SK-N-SH treated with all-trans-retinoic acid at 6 μM for 48 hours (cell line): ENCODE measurements at regions not wholly inside any gene's neighbourhood (a gene's known extent, or its start where the extent isn't known, plus 50 kb on each side); places are given as distances from the start of the nearest gene placed in this dataset.

Source experiments
- ATAC-seq: fragments of 200-7000 bp; cut with Tn5 transposase; 3 replicates; pipeline ENCODE4 v1.9.1; 2020; ENCODE audit warnings: mild to moderate bottlenecking, moderate library complexity
- BACH2 ChIP-seq: fragments of 250-450 bp; sonication (Bioruptor Pico); IDR thresholded peaks from 2 replicates; pipeline ENCODE4 v1.9.0; 2021; ENCODE audit warnings: mild to moderate bottlenecking, borderline replicate concordance
- CSDC2 ChIP-seq: fragments of 250-450 bp; sonication (Bioruptor Pico); IDR thresholded peaks from 2 replicates; pipeline ENCODE4 v1.5.0; 2020; ENCODE audit warnings: mild to moderate bottlenecking, moderate library complexity
- CSRNP3 ChIP-seq: fragments of 250-450 bp; sonication (Bioruptor Pico); IDR thresholded peaks from 2 replicates; pipeline ENCODE4 v1.5.1; 2021; ENCODE audit warnings: mild to moderate bottlenecking, moderate library complexity
- ESRRG ChIP-seq: fragments of 250-450 bp; sonication (Bioruptor Pico); IDR thresholded peaks from 2 replicates; pipeline ENCODE4 v1.6.1; 2021; ENCODE audit warnings: mild to moderate bottlenecking
- GLIS3 ChIP-seq: fragments of 250-450 bp; sonication (Bioruptor Pico); IDR thresholded peaks from 2 replicates; pipeline ENCODE4 v1.5.0; 2020; ENCODE audit warnings: mild to moderate bottlenecking, moderate library complexity
- ISL1 ChIP-seq: fragments of 250-450 bp; sonication (Bioruptor Pico); IDR thresholded peaks from 2 replicates; pipeline ENCODE4 v2.1.2; 2022; ENCODE audit warnings: mild to moderate bottlenecking, moderate library complexity
- OSR1 ChIP-seq: fragments of 250-450 bp; sonication (Bioruptor Pico); IDR thresholded peaks from 2 replicates; pipeline ENCODE4 v1.8.0; 2022; ENCODE audit warnings: moderate library complexity, mild to moderate bottlenecking, inconsistent platforms
- POU6F1 ChIP-seq: fragments of 250-450 bp; sonication (Bioruptor Pico); IDR thresholded peaks from 2 replicates; pipeline ENCODE4 v1.8.0; 2021; ENCODE audit warnings: low read depth, mild to moderate bottlenecking, moderate library complexity, borderline replicate concordance
- PPARA ChIP-seq: fragments of 250-450 bp; sonication (Bioruptor Pico); IDR thresholded peaks from 2 replicates; pipeline ENCODE4 v1.5.0; 2020; ENCODE audit warnings: mild to moderate bottlenecking, borderline replicate concordance
- RARB ChIP-seq: fragments of 250-450 bp; sonication (Bioruptor Pico); IDR thresholded peaks from 2 replicates; pipeline ENCODE4 v1.8.0; 2021; ENCODE audit warnings: mild to moderate bottlenecking, moderate library complexity
- SNAI2 ChIP-seq: fragments of 250-450 bp; sonication (Bioruptor Pico); IDR thresholded peaks from 2 replicates; pipeline ENCODE4 v1.5.0; 2020; ENCODE audit warnings: mild to moderate bottlenecking, moderate library complexity
- TOX ChIP-seq: fragments of 250-450 bp; sonication (Bioruptor Pico); IDR thresholded peaks from 2 replicates; pipeline ENCODE4 v1.8.0; 2021; ENCODE audit warnings: mild to moderate bottlenecking, moderate library complexity, borderline replicate concordance
- TSHZ2 ChIP-seq: fragments of 250-450 bp; sonication (Bioruptor Pico); IDR thresholded peaks from 2 replicates; pipeline ENCODE4 v1.5.0; 2020; ENCODE audit warnings: mild to moderate bottlenecking, moderate library complexity
- ZC3H10 ChIP-seq: fragments of 250-450 bp; sonication (Bioruptor Pico); IDR thresholded peaks from 2 replicates; pipeline ENCODE4 v1.5.1; 2021; ENCODE audit warnings: mild to moderate bottlenecking, moderate library complexity
- ZFP30 ChIP-seq: fragments of 450-650 bp; formaldehyde crosslinking; IDR thresholded peaks from 2 replicates; pipeline ENCODE4 v1.5.0; 2022; ENCODE audit warnings: mild to moderate bottlenecking, moderate library complexity
- ZNF565 ChIP-seq: fragments of 450-650 bp; formaldehyde crosslinking; conservative IDR thresholded peaks from 2 replicates; pipeline ENCODE4 v1.5.0; 2020; ENCODE audit warnings: low read depth, mild to moderate bottlenecking, moderate library complexity
- ZNF70 ChIP-seq: fragments of 450-650 bp; formaldehyde crosslinking; IDR thresholded peaks from 2 replicates; pipeline ENCODE4 v1.5.0; 2020; ENCODE audit warnings: mild to moderate bottlenecking, moderate library complexity

GRCh38 chr7:156577645-156578577 is 62.7 kb upstream of the RNF32 start (continued):
- TF ChIP-seq BACH2 (CRISPR knock-in tag), result no peak
- TF ChIP-seq CSDC2, result no peak
- no peak for TF ChIP-seq POU6F1 (CRISPR knock-in tag)
- TF ChIP-seq GLIS3, result no peak
- TF ChIP-seq SNAI2 (CRISPR knock-in tag), result no peak
- no peak for TF ChIP-seq PPARA (CRISPR knock-in tag)
- TF ChIP-seq ESRRG, result no peak
- TF ChIP-seq ISL1 (CRISPR knock-in tag), result no peak
- TF ChIP-seq OSR1 (CRISPR knock-in tag), result no peak
- TF ChIP-seq RARB (CRISPR knock-in tag), result no peak
- TF ChIP-seq ZNF565, result no peak
- TF ChIP-seq, all 23 proteins: peak for 0

GRCh38 chr7:156576216-156577058 is 64.1 kb upstream of the RNF32 start:
- no peak for TF ChIP-seq TOX (CRISPR knock-in tag)
- TF ChIP-seq TSHZ2 (CRISPR knock-in tag), result no peak
- no peak for TF ChIP-seq GLIS3
- TF ChIP-seq ZFP30 (CRISPR knock-in tag), result no peak
- TF ChIP-seq RARB (CRISPR knock-in tag), result no peak
- TF ChIP-seq POU6F1 (CRISPR knock-in tag), result no peak
- no peak for TF ChIP-seq ESRRG
- no peak for TF ChIP-seq CSRNP3
- no peak for ATAC-seq

- TF ChIP-seq OSR1 (CRISPR knock-in tag) (no peak), TOX (CRISPR knock-in tag) (no peak), ISL1 (CRISPR knock-in tag) (no peak), CSRNP3 (no peak), ZNF70 (CRISPR knock-in tag) (no peak), BACH2 (CRISPR knock-in tag) (no peak), ZC3H10 (no peak), GLIS3 (no peak)
Observed at GRCh38 chr7:156568258-156568657, 72.3 kb upstream of the RNF32 start.

More at GRCh38 chr7:156568258-156568657, 72.3 kb upstream of the RNF32 start:
- no peak for ATAC-seq
